HepG2 (cell line): ENCODE measurements at regions not wholly inside any gene's neighbourhood (a gene's known extent, or its start where the extent isn't known, plus 50 kb on each side); places are given as distances from the start of the nearest gene placed in this dataset.

Experiments used
- FOXP1 ChIP-seq, 2 experiments: fragments of 450-650 bp in 1 of 2; IDR thresholded peaks; 2 replicates each; pipeline ENCODE4 v1.6.1; 2017 to 2018; ENCODE audit warnings: antibody characterized with exemption in 1 of 2
- HMGA1 ChIP-seq: sonication (generic); formaldehyde crosslinking; conservative IDR thresholded peaks from 2 replicates; pipeline ENCODE4 v1.4.0; 2020; ENCODE audit warnings: missing genetic modification reagents
- MEIS2 ChIP-seq: sonication (generic); formaldehyde crosslinking; IDR thresholded peaks from 2 replicates; pipeline ENCODE4 v1.9.0; 2021; ENCODE audit warnings: mild to moderate bottlenecking, missing genetic modification reagents
- NPAS2 ChIP-seq: sonication (generic); formaldehyde crosslinking; IDR thresholded peaks from 2 replicates; pipeline ENCODE4 v1.8.0; 2022; ENCODE audit warnings: mild to moderate bottlenecking, missing genetic modification reagents, borderline replicate concordance
- RAD21 ChIP-seq: fragments of 450-650 bp; formaldehyde crosslinking; IDR thresholded peaks from 2 replicates; pipeline ENCODE4 v1.5.0; 2020; ENCODE audit warnings: mild to moderate bottlenecking
- SIN3A ChIP-seq: IDR thresholded peaks from 2 replicates; pipeline ENCODE4 v1.6.1; 2011; ENCODE audit warnings: low read depth, mild to moderate bottlenecking, control low read depth, low read length, borderline replicate concordance
- SMARCC2 ChIP-seq: fragments of 450-650 bp; IDR thresholded peaks from 2 replicates; pipeline ENCODE4 v1.6.1; 2017; ENCODE audit warnings: antibody characterized with exemption, mild to moderate bottlenecking
- TBP ChIP-seq: sonication (generic); formaldehyde crosslinking; IDR thresholded peaks from 2 replicates; pipeline ENCODE4 v1.5.0; 2020; ENCODE audit warnings: missing genetic modification reagents
- ZNF83 ChIP-seq: sonication (generic); formaldehyde crosslinking; IDR thresholded peaks from 2 replicates; pipeline ENCODE4 v1.4.0; 2020; ENCODE audit warnings: missing genetic modification reagents, mild to moderate bottlenecking, borderline replicate concordance
- TF ChIP-seq, protein P1 (sequence below): sonication (generic); formaldehyde crosslinking; conservative IDR thresholded peaks from 2 replicates; pipeline ENCODE4 v1.8.0; 2022; ENCODE audit warnings: mild to moderate bottlenecking, moderate library complexity, missing genetic modification reagents

- TF ChIP-seq FOXP1 (IDR thresholded peaks at IDR 0.05) (no peak), FOXP1 (CRISPR knock-in tag; IDR thresholded peaks at IDR 0.05) (no peak), TBP (CRISPR knock-in tag) (no peak), RAD21 (peak; percentile 60), HMGA1 (CRISPR knock-in tag) (no peak), SIN3A (no peak), NPAS2 (CRISPR knock-in tag) (no peak), ZNF83 (CRISPR knock-in tag) (no peak), SMARCC2 (no peak), MEIS2 (CRISPR knock-in tag) (no peak)
- TF ChIP-seq, protein P1, sequence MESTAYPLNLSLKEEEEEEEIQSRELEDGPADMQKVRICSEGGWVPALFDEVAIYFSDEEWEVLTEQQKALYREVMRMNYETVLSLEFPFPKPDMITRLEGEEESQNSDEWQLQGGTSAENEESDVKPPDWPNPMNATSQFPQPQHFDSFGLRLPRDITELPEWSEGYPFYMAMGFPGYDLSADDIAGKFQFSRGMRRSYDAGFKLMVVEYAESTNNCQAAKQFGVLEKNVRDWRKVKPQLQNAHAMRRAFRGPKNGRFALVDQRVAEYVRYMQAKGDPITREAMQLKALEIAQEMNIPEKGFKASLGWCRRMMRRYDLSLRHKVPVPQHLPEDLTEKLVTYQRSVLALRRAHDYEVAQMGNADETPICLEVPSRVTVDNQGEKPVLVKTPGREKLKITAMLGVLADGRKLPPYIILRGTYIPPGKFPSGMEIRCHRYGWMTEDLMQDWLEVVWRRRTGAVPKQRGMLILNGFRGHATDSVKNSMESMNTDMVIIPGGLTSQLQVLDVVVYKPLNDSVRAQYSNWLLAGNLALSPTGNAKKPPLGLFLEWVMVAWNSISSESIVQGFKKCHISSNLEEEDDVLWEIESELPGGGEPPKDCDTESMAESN (CRISPR knock-in tag), result no peak
Measured at GRCh38 chr9:87336914-87337333, 160.7 kb upstream of the DAPK1 start.
